ENCODE measurements at regions not wholly inside any gene's neighbourhood (a gene's known extent, or its start where the extent isn't known, plus 50 kb on each side); places are given as distances from the start of the nearest gene placed in this dataset.

GRCh38 chr18:43681661-43682060 is 404.4 kb upstream of the SYT4 start:
- no peak for TF ChIP-seq EZH2 (IDR thresholded peaks at IDR 0.05; ENCODE audit: low read length, missing control alignments)
- TF ChIP-seq CTCF (conservative IDR thresholded peaks at IDR 0.05 in 1 of 2, IDR thresholded peaks at IDR 0.05 in 1 of 2; ENCODE audit: low read depth in 1 of 2, low read length in 2 of 2): no peak
